ENCODE measurements at regions not wholly inside any gene's neighbourhood (a gene's known extent, or its start where the extent isn't known, plus 50 kb on each side); places are given as distances from the start of the nearest gene placed in this dataset.

GRCh38 chrY:4035801-4036511, 457.1 kb downstream of the TGIF2LY start:
- DNase-seq: peak in 1 of 3 donors; percentile 2
